ENCODE measurements at regions not wholly inside any gene's neighbourhood (a gene's known extent, or its start where the extent isn't known, plus 50 kb on each side); places are given as distances from the start of the nearest gene placed in this dataset.

DNA sequence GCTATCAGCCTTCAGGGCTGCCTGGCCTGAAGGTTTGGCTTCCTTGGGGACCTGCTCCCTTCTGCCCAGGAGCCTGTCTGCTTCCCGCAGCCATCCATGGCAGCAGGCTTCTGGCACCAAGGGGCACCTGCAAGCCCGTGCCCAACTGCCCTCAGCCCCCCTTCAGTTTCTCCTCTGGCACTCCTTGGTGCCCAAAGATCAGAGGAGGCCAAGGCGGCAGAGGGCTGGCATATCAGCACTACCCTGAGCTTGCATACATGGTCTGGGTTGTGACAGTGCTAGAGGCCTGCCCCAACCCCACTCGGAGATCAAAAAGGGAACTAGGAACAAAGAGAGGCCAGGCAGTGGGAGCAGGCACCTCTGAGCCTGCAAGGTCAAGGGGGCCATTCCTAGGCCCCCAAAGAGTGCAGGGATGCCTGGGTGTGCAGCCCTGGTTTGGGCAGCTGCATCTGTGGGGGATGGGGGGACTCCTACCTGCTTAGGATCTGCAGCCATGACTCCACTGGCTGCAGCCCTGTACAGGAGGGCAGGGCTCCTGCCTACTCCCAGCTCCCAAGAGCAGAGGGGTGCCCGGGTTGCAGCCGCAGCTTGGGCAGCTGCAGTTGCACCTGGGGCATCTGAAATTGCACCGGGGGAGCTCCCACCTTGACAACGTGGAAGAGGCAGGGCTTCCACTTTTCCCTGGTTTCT, 76.2 kb upstream of the TP63 start:
- intact Hi-C loops (cut with micrococcal nuclease), result no loop called here

GRCh38 chr3:189555558-189555881, 75.7 kb upstream of the TP63 start:
- intact Hi-C loops (cut with micrococcal nuclease), result no loop called here

GRCh38 chr3:189557824-189558223, 73.4 kb upstream of the TP63 start:
- intact Hi-C loops (cut with micrococcal nuclease), result no loop called here

DNA sequence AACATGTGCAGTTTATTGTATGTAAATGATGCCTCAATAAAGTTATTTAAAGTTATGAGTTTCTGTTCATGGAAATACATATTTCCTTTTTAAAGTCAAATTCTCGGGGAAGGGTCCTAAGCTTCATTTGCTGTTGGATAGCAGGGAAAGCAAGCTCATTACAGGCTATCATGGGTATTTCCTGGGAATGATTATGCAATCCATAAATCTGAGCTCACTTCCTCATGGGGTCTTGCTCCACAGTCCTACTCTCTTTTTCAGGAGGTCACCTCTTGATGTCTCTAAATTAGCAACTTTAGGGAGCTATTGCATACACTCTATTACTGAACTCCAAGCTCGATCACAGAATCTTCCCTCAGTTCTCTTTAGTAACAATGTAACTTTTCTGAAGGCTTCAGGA, 69.9 kb upstream of the TP63 start:
- intact Hi-C loops (cut with micrococcal nuclease), result loop anchor here (5.0 to 10.0 kb wide), 3 partner anchors 234 to 384 kb away; no protein-coding TSS in a partner anchor

DNA sequence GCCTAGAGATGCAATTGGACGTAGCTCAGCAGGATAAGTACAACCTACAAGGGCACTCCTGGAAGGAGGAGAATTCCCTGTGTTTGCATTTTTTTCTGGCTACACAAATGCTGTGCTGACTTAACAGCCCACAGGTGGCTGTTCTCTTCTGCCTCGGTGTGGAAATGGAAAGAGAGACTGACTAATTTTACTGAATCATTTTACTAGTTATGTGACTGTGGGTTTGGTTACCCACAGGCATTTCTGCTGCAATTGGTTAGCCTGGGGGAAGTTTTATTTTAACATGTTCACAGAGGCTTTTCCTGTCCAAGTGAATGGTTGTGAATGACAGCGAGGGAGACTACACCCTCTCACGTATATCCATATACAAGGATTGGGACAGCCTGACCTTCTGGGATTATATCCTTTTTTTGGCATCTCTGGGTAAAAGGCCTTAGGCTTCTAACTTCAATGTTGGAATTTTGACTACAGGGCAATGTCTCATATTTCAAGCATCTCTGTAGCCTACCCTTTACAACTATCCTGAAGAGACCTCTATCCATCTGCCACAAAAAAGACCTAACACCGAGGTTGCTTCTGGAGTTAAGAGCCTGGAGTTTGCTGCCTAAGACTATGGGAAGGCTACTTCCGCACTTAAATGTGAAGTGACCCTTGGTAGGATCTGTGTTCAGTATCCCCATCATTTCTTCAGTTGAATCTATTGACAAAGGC, 67.2 kb upstream of the TP63 start:
- intact Hi-C loops (cut with micrococcal nuclease), result loop anchor here (5.0 to 10.0 kb wide), 3 partner anchors 237 to 381 kb away; no protein-coding TSS in a partner anchor

- intact Hi-C loops (cut with micrococcal nuclease), result loop anchor here (10.0 kb wide), 2 partner anchors 262 to 378 kb away; no protein-coding TSS in a partner anchor
Observed at GRCh38 chr3:189566550-189567130, 64.5 kb upstream of the TP63 start.

GRCh38 chr3:189567322-189567721, 63.9 kb upstream of the TP63 start:
- intact Hi-C loops (cut with micrococcal nuclease), result loop anchor here (10.0 kb wide), 2 partner anchors 263 to 377 kb away; no protein-coding TSS in a partner anchor

- intact Hi-C loops (cut with micrococcal nuclease), result loop anchor here (10.0 kb wide), 2 partner anchors 263 to 377 kb away; no protein-coding TSS in a partner anchor
Observed at GRCh38 chr3:189567766-189568420, 63.3 kb upstream of the TP63 start.

DNA sequence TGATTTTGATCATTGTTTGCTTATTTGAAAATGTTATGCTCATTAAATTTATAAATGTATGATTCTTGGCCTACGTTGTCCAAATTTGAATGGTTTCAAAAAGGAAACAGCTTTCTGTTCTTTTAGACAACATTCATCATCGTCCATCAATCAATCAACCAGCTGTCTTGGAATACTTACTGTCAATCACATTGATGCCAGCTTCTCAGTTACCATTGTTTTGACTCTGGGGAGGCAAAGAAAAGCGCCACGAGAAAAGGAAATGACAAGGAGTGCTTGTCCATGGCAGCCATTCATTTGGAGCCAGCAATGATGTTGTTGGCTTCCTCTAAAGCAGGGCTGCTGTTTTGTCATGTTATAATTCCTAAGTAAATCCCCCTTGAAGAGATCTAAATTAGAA, 62.2 kb upstream of the TP63 start:
- intact Hi-C loops (cut with micrococcal nuclease), result loop anchor here (10.0 kb wide), 2 partner anchors 264 to 376 kb away; no protein-coding TSS in a partner anchor

- intact Hi-C loops (cut with micrococcal nuclease), result loop anchor here (10.0 kb wide), 2 partner anchors 265 to 375 kb away; no protein-coding TSS in a partner anchor
Observed at GRCh38 chr3:189569473-189569872, 61.7 kb upstream of the TP63 start.

- intact Hi-C loops (cut with micrococcal nuclease), result loop anchor here (5.0 kb wide), 2 partner anchors 56 to 299 kb away; no protein-coding TSS in a partner anchor
Observed at GRCh38 chr3:189570916-189571315, 60.3 kb upstream of the TP63 start.

DNA sequence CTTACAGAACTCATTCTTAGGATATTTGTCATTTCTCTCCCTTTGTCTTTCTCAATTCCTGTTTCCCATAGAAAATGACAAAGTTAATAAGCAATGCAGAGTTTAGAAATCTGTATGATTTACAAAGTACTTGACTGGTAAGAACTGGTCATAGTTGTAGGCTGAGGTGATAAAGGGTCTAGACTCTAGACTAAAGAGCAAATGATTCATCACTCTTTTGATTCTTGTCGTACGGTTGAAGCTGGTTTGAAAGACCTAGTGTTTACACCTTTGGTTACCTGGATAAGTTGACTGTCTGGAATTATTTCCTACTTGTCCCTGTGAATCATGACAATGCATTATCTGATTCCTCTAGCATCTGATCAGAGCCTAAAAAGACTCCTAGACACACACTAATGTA, 58.9 kb upstream of the TP63 start:
- intact Hi-C loops (cut with micrococcal nuclease), result loop anchor here (5.0 kb wide), 2 partner anchors 55 to 300 kb away; no protein-coding TSS in a partner anchor

DNA sequence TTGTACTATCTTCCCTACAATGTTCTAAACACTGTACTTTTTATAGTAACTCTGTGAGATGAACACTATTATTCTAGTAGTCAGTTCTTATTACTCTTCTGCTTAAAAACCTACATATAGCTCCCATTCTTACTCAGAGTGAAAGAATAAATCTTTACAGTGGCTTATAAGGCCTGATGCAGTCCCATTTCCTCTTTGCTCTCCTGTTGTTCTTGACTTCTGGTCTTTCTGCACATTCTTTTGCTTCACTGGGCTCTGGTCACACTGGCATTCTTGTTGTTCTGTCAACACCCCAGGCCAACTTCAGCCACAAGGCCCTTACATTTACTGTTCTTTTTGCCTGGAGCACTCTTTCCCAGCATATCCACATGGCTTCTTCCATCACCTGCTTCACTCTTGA, 58.2 kb upstream of the TP63 start:
- intact Hi-C loops (cut with micrococcal nuclease), result loop anchor here (5.0 kb wide), 2 partner anchors 54 to 301 kb away; no protein-coding TSS in a partner anchor

DNA sequence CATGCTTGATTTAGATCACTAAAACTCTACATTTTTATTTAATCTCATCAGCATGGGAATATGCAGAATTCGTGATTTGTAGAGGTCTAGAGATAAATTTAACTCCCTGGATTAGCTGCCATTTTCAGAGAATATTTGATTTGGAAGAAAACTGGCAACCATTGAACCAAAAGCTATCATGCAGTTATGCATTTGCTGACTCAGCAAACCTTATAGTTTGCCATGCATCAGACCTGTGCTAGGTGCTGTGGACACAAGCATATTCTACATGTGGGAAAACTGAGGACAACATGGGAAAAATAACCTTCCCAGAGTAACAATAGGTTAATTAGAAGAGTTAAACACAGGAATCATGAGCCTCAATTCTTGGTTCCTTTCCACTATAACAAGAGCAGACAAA, 54.7 kb upstream of the TP63 start:
- intact Hi-C loops (cut with micrococcal nuclease), result no loop called here

DNA sequence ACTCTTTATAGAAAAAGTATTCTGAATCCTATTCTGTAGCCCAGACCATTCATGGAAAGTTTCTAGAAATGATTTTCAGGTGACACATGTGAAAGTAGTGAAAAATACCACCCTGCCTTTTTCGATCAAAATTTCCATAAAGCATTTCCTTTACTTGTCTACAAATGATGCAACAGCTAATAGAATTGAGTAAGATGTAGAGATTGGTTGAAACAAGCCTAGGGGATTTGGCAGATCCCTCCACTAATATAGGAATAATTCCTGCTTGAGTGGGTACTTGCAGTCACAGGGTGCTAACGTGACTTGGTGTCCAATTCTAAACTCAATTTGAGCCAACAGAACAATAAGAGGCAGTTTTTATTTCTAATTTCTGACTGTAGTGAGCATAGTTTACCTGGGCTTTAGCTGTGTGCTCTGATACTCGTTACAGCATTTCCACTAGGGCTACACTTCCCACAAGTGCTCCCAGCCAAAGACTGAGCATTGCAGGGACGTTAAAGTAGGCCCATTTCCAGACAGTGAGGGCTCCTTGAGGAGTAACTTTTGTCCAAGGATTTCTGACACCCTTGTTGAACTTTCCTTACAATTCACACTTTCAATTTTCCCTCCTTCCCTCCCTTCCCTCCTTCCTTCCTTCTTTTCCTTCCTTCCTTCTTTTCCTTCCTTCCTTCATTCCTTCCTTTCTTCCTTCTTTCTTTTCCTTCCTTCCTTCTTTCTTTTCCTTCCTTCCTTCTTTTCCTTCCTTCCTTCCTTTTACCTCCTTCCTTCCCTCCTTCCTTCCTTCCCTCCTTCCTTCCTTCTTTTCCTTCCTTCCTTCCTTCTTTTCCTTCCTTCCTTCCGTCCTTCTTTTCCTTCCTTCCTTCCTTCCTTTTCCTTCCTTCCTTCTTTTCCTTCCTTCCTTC, 53.9 kb upstream of the TP63 start:
- intact Hi-C loops (cut with micrococcal nuclease), result no loop called here

DNA sequence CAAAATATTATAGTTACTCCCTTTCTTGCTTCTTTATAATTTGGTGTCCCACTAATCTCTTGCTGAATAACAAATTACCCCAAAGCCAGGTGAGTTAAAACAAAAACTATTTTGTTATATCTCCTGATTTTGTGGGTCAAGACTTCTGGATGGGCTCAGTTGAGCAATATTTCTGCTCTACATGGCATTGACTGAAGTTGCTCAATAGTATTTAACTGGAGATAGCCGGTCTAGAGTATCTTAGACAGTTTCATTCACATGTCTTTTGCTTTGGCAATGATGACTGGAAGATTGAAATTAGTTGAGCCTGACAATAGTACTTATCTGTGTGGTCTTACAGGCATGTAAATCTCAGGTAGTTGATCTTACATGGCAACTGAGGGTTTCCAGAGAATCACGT, 51.0 kb upstream of the TP63 start:
- intact Hi-C loops (cut with micrococcal nuclease), result no loop called here
